ENCODE measurements at regions not wholly inside any gene's neighbourhood (a gene's known extent, or its start where the extent isn't known, plus 50 kb on each side); places are given as distances from the start of the nearest gene placed in this dataset.

GRCh38 chr7:92914645-92915044 lies 78.3 kb upstream of the CDK6 start:
- Histone ChIP-seq H3K27ac (ENCODE audit: low read length) (no peak overlapping the region), H3K4me3 (ENCODE audit: low read length) (no peak overlapping the region), H3K9me3 (ENCODE audit: control insufficient read depth, insufficient read depth, low read length) (no peaks in the 10 kb centered on the region), H3K36me3 (ENCODE audit: control insufficient read depth, insufficient read depth, low read length) (no peaks in the 10 kb centered on the region), H3K4me1 (ENCODE audit: control insufficient read depth, insufficient read depth, low read length) (no peaks in the 10 kb centered on the region), H3K27me3 (ENCODE audit: control insufficient read depth, insufficient read depth, low read length) (no peaks in the 10 kb centered on the region)
- 85% methylated on average over 2 of the region's 2 CpGs for WGBS (ENCODE audit: insufficient coverage)
- no peak for TF ChIP-seq CTCF (IDR thresholded peaks at IDR 0.05)
- no peaks in the 10 kb centered on the region for H3K36me3 Mint-ChIP-seq
- ATAC-seq (no peak), DNase-seq (no peak)
- no peak overlapping the region for H3K27ac Mint-ChIP-seq
- intact Hi-C loops (cut with micrococcal nuclease): no loop called here
- H3K4me3 Mint-ChIP-seq: no peak overlapping the region
- H3K9me3 Mint-ChIP-seq: no peaks in the 10 kb centered on the region
- H3K4me1 Mint-ChIP-seq: no peaks in the 10 kb centered on the region
- H3K27me3 Mint-ChIP-seq (ENCODE audit: low read depth in 2 of 2): no peaks in the 10 kb centered on the region

- 87% methylated on average over 1 of the region's 3 CpGs for WGBS (ENCODE audit: insufficient coverage)
- H3K36me3 Mint-ChIP-seq: no peaks in the 10 kb centered on the region
- no peak for DNase-seq
Observed at GRCh38 chr7:92913849-92914248, 77.5 kb upstream of the CDK6 start.

GRCh38 chr7:92910976-92911375 lies 74.6 kb upstream of the CDK6 start:
- Mint-ChIP-seq H3K27ac (no peak overlapping the region), H3K27me3 (ENCODE audit: low read depth in 2 of 2) (peaks cover 0 to 3% of the 10 kb centered on the region in 2 donors), H3K9me3 (no peaks in the 10 kb centered on the region), H3K4me1 (no peaks in the 10 kb centered on the region), H3K36me3 (no peaks in the 10 kb centered on the region), H3K4me3 (no peak overlapping the region)
- intact Hi-C loops (cut with micrococcal nuclease): no loop called here
- no peaks in the 10 kb centered on the region for H3K36me3 ChIP-seq (ENCODE audit: control insufficient read depth, insufficient read depth, low read length)
- WGBS (ENCODE audit: insufficient coverage): 94% methylated on average over 3 of the region's 3 CpGs
- no peaks in the 10 kb centered on the region for H3K4me1 ChIP-seq (ENCODE audit: control insufficient read depth, insufficient read depth, low read length)
- no peak overlapping the region for H3K4me3 ChIP-seq (ENCODE audit: low read length)
- TF ChIP-seq CTCF (IDR thresholded peaks at IDR 0.05): no peak
- ATAC-seq (no peak), DNase-seq (no peak)
- H3K27me3 ChIP-seq (ENCODE audit: control insufficient read depth, insufficient read depth, low read length): no peaks in the 10 kb centered on the region
- no peak overlapping the region for H3K27ac ChIP-seq (ENCODE audit: low read length)
- H3K9me3 ChIP-seq (ENCODE audit: control insufficient read depth, insufficient read depth, low read length): no peaks in the 10 kb centered on the region

More at GRCh38 chr7:92913849-92914248, 77.5 kb upstream of the CDK6 start:
- Mint-ChIP-seq H3K9me3 (no peaks in the 10 kb centered on the region), H3K4me3 (no peak overlapping the region), H3K4me1 (no peaks in the 10 kb centered on the region), H3K27ac (no peak overlapping the region), H3K27me3 (ENCODE audit: low read depth in 2 of 2) (no peaks in the 10 kb centered on the region)
- Histone ChIP-seq H3K9me3 (ENCODE audit: control insufficient read depth, insufficient read depth, low read length) (no peaks in the 10 kb centered on the region), H3K36me3 (ENCODE audit: control insufficient read depth, insufficient read depth, low read length) (no peaks in the 10 kb centered on the region), H3K4me3 (ENCODE audit: low read length) (no peak overlapping the region), H3K4me1 (ENCODE audit: control insufficient read depth, insufficient read depth, low read length) (no peaks in the 10 kb centered on the region), H3K27me3 (ENCODE audit: control insufficient read depth, insufficient read depth, low read length) (no peaks in the 10 kb centered on the region), H3K27ac (ENCODE audit: low read length) (no peak overlapping the region)
- TF ChIP-seq CTCF (IDR thresholded peaks at IDR 0.05): no peak
- intact Hi-C loops (cut with micrococcal nuclease): no loop called here
- no peak for ATAC-seq

GRCh38 chr7:92909686-92910475 lies 73.5 kb upstream of the CDK6 start:
- Histone ChIP-seq H3K27me3 (ENCODE audit: control insufficient read depth, insufficient read depth, low read length) (no peaks in the 10 kb centered on the region), H3K4me3 (ENCODE audit: low read length) (no peak overlapping the region), H3K36me3 (ENCODE audit: control insufficient read depth, insufficient read depth, low read length) (no peaks in the 10 kb centered on the region), H3K9me3 (ENCODE audit: control insufficient read depth, insufficient read depth, low read length) (no peaks in the 10 kb centered on the region), H3K4me1 (ENCODE audit: control insufficient read depth, insufficient read depth, low read length) (peaks cover 1% of the 10 kb centered on the region), H3K27ac (ENCODE audit: low read length) (no peak overlapping the region)
- no peaks in the 10 kb centered on the region for H3K9me3 Mint-ChIP-seq
- ATAC-seq (no peak), DNase-seq (no peak)
- TF ChIP-seq CTCF (IDR thresholded peaks at IDR 0.05): no peak
- peaks cover 0 to 3% of the 10 kb centered on the region in 2 donors for H3K27me3 Mint-ChIP-seq (ENCODE audit: low read depth in 2 of 2)
- intact Hi-C loops (cut with micrococcal nuclease): loop anchor here (10.0 kb wide), 1 partner anchor 315 kb away; the partner anchor contains the start of gene HEPACAM2
- 100% methylated on average over 1 of the region's 2 CpGs for WGBS (ENCODE audit: insufficient coverage)
- H3K27ac Mint-ChIP-seq: no peak overlapping the region
- H3K4me1 Mint-ChIP-seq: peaks cover 2 to 3% of the 10 kb centered on the region in 2 donors
- H3K36me3 Mint-ChIP-seq: no peaks in the 10 kb centered on the region
- H3K4me3 Mint-ChIP-seq: no peak overlapping the region
